NCI-H82 treated with DMSO at 0.1 percent for 48 hours (cell line): ENCODE measurements at regions not wholly inside any gene's neighbourhood (a gene's known extent, or its start where the extent isn't known, plus 50 kb on each side); places are given as distances from the start of the nearest gene placed in this dataset.
A peak's percentile ranks its signal among the peaks of the same experiment; 100 is the strongest.

Source experiments
- DNase-seq: peaks from one replicate; lab custom pipeline; 2025; ENCODE audit not compliant: unreplicated experiment; lab: John Stamatoyannopoulos, UW

DNA sequence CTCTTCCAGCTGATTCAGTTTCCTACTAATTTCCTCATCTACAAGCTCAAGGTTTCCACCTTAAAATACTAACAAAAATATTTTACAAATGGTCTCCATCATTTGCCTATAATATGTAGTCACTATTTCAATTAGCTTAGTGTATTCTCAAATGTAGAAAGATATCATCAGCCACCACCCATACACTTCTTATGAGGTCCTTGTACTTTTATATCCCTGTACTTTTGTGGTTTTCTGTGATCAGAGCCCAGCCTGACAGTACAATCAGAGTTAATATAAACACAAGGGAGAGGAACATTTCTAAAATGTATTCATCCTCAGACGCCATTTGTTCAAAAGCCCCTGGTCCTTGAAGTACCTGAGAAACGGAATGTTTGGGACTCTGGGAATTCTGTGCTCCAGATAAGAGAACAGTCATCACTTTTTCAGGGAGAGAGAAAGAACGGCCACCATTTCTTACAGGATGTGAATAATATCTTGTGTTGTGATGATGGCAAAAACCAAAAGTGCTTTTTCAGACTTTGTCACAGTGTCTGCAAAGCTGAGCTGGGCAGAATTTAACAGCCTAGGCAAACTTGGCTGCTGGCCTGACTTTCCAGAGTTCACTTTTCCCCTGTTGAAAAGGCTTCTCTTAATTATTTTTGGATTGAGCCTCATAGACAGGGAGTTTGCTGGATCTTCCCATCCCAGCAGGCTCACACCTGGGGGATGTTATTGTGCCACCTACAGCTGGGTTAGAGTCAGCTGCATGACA is 361.7 kb upstream of the ACVR2A start:
- no peak for DNase-seq

DNA sequence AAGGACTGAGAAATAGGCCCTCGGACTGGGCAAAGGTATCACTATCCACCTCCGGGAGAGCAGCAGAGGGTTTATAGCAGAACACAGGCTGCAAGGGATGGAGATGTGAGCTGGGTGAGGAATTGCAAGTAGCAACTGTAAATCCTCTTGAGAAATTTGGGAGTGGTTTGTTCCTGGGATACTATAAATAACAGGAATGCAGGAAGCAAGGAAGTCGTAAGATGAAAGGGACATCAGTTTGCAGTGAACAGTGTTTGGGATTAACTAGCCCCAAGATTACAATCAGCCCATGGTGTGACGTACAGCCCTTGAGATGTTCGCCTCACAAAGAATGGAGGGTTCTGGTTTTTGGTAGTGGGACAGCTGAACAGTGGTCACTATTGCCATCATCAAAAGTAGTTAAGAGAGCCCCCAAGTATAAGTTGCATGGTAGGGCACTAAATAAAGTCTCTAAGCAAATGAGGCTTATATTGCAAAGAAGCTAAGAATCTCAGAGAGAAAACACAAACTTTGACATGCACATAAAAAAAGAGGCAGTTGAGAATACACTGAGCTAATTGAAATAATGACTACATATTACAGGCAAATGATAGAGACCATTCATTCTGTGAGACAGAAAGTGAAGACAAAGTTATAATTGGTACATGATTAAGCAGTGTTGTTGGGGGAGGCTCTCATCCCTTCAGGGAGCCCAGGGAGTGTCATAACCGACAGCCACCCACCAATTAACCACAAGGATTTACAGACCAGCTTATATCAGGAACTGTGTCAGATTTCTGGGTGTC is 362.5 kb upstream of the ACVR2A start:
- no peak for DNase-seq

DNA sequence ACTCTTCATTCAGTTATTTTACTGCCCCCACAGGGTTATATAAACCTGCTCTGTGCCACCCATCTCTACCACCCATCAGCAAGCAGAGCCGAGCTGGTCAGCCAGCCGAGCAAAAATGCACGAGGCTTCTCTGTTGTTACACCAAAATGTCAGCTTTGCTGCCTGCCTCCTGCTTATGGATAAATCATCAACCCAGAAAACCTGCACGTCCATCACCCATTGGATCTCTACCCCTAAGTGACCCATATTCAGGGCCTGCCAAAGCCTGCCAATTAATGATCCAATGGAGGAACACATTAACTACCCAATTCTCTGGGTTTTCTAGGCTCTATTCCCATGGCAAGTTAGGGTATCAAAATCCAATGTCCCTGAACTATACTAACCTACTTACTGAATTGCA is 365.5 kb upstream of the ACVR2A start:
- no peak for DNase-seq

DNA sequence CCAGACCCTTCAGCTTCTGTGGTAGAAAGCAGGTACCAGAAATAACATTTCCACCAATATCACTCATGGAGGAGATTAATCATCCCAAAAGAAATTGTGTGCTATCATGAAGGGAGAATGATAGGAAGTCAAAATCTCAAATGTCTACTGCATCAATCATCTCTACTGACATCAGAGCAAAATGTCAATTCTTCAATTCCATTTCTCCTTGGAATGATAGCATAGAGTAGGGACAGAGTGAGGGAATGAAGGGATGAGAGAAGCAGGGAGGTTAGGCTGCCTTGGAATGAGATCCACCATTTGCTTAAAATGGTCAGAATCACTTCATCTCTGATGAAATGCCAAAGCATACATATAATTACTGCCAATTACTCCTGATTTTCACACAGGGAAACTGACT is 371.8 kb upstream of the ACVR2A start:
- no peak for DNase-seq

DNA sequence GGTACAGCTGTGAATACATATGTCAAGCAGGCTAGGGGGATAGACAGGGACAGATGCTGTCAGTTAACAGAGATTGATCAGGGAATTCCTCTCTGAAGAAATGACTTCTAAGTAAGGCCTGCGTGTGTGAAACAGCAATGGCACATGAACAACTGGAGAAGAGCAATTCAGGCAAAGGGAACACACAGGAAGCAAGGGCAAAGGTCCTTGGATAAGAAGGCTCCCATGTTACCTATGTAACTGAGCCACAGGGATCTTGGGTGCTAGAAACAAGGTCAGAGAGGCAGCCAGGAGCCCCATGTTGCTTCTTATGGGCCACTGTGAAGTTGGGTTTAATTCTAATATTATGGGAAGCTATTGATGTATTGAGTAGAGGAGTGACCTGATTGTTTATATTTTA is 373.7 kb upstream of the ACVR2A start:
- DNase-seq, result peak; percentile 67

DNA sequence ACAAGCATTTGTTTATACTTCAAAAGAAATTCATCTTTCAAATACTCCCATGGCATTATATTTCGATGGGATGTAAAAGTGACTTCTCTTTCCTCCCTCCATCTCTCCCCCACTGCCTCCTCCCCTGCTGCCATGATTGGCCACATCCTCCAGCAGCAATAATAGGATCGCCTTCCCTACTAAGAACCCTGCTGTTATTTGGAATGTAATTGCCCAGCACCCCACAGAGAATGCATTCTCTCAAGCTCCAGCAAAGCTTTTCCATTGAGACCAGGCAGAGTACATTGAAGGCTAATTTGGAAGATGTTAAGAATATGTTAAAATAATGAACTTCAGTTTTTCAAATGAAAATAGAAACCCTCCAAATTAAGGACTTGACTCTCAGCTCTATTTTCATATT is 375.4 kb upstream of the ACVR2A start:
- no peak for DNase-seq

DNA sequence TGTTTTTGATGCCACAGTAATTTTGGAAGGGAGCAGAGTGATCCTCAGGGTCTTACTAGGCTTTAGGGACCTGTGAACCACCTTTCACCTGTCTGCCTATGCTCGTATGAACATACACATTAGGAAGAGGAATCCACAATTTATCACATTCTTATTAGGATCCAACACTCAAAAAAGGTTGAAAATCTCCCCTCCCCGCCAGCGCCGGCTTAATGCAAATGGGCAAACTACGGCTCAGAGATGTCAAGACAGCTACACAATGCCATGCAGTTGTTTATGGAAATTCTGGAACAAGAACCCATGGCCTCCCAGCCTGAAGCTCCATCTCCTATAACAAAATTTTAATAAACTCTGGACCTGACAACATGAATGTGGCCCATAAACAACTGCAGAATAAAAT is 375.9 kb upstream of the ACVR2A start:
- no peak for DNase-seq

DNA sequence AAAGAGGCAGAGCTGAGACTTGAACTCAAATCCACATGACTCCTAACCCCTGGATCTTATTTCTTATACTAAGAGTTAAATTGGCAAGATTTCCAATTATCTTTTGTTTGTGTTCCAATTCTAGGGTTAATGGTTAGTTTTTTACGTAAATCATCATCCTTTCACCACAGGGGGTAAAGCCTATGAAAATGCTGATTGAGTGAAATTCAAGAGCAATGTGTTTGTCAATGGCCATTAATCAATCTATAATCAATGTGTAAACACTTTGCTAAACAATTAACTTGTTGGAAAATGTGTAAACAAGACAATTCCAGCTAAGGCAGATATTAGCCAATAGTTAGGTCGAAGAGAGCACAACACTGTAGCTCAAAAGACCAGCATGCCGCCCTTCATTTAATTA is 376.5 kb upstream of the ACVR2A start:
- DNase-seq, result no peak

DNA sequence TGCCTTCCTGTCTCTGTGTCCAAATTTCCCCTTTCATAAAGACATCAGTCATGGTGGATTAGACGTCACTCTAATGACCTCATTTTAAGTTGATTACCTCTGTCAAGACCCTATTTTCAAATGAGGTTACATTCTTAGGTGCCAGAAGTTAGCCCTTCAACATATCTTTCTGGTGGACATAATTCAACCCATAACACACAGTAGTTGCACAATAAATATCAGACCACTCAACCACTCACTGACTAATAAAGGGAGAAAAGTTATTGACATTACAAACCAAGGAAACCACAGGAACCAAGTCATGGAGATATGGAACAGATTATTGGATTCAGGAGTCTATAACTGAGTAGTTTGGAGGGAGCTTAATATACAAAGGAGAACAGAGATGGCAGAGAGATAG is 377.4 kb upstream of the ACVR2A start:
- DNase-seq, result no peak

DNA sequence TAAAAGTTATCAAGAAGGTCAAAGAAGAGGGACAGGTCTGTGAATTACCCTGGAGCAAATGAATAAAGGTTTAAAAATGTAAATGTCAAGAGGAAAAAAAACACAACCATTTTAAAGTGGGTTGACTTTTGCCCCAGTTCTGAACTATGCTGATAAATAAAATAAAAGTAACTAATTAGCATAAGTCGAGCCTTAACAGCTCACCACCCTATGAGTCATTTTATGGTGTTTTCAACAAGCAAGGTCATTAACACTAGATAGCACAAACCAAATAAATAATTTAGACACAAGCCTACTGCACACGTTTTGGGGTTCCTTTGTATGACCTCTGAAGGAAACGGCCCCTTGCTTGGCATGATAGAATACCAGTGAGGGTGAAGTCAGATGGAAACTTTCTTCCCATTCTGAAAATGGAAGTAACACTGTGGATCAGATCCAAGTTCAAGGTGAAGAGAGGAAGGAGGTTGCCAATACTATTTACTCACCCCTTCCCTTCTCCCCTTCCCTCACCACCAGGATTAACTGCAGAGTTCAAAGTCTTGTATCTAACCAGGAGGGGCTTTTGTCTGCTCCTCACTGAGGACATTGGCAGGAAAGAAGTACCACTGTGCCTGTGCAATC is 380.0 kb upstream of the ACVR2A start:
- DNase-seq, result no peak

DNA sequence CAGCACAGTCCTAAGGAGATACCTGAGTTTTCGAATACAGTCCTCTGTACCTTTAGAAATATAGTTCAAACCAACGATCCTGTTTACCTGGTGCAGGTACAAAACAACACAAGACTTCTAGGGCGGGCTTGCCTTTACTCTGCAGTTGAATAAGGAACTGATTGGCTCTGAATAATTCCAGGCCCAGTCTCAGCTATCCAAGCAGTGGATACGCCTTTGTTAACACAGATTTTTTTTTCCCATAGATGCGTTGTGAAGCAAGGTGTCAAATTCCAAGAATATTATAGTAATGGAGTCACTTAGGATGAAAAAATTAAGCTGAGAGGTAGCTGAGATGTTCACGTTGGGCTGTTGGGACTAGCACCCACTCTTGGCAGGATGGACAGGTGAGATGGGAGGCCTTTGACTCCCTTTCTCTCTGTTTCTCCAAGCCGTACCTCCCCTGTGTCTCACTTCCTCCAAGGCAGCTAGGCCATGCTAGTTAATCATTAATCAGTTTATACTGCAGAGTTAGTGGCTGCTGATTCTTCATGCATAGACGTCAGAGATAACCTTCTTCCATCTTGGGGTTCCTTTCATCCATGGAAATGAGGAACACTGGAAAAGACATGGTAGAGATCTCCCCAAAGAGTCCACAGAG is 380.8 kb upstream of the ACVR2A start:
- DNase-seq, result no peak

DNA sequence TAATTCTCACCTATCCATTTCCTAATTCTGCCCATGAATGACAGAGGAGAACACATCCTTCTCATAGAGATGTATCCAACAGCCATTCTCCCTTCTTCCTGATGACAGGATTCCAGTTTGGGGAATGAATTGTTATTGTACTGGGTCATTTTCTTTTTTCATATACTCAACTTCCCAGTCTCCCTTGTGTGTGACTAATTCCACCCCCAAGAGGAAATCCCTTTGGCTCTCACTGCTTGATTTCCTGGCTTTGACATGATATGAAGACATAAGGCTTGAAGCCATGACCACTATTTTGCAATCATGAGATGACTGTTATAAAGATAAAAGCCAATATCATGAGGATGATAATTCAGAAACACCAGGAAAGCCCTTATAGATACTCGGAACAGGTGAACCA is 384.7 kb upstream of the ACVR2A start:
- no peak for DNase-seq

DNA sequence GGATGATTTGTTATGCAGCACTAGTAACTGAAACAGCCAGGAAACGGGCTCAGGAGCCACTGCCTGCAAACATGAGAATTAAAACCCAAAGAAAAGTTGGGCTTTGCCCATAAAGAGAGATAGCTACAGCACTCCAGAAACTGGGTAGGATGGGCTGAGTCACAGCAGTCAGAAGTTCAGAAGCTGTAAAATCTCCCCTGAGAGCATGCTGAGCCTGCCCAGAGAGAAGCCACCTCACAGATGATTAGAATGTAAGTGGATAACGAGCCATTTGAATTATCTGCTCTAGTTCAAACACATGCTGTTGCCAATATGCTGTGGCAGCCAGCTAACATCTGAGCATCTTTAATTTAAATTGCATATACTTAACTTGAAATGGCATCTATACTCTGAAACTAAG is 388.1 kb upstream of the ACVR2A start:
- DNase-seq, result peak; percentile 77

DNA sequence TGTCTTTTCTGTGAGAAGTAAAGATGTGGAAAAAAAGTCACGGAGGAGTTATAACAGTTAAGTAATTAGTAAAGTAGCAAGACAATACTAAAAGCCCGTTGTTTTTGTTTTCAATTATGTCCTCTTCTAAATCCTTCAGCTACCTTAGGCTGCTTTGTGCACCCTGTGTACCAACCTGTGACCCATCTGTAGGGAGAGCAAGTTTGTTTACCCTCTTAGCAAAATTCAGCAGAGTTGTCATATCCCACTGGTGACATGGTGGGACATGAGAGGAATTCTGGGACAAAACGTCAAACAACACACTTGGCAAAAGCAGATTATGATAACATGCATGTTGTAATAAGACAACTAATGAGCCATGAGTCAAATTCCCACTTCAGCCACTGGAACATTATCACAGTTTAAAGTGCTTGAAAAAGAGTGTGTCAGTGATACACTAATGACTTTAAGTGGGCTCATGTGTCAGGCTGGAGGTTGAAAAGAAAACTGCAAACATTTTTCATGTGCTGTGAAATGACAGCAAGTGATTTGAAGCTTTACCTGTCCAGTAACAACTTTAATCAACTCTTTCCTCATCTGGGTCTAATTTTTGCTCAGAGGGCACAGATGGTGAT is 392.8 kb upstream of the ACVR2A start:
- no peak for DNase-seq

DNA sequence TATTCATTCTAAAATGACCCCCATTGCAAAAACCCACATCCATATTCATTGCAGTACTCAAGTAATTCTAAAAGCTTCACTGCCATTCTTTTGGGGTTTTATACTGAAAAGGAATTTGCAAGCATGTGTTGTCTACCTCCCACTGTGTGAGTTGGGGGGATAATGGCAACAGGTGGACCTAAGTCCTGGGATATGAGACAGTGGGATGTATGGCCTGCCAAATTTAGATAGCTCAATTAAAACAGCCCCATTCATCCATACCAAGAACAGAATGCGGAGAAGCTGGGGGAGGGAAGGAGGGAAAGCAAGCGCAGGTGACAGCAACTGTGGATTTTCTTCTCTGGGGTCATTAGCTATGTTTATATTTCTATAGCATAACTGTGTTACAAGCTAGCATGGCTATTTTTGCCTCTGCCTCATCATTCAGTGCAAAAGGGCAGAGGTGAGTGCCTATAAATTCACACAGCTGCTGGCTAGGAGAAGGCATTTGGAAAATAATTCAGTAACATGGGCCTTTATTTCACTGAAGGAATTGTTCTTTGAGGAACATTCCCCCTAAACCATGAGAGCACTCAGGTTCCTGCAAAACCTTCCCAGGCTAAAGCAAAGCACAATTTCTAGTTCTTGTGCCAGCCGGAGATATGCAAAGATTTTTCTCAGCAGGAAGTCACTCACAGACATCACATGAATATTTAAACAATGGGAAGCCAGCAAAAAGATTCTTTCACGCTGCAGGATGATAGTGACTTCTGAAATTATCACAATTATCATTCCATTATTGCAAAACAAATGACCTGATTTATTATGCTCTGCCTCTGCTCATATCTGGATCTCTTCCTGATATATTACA is 393.9 kb upstream of the ACVR2A start:
- DNase-seq, result no peak

DNA sequence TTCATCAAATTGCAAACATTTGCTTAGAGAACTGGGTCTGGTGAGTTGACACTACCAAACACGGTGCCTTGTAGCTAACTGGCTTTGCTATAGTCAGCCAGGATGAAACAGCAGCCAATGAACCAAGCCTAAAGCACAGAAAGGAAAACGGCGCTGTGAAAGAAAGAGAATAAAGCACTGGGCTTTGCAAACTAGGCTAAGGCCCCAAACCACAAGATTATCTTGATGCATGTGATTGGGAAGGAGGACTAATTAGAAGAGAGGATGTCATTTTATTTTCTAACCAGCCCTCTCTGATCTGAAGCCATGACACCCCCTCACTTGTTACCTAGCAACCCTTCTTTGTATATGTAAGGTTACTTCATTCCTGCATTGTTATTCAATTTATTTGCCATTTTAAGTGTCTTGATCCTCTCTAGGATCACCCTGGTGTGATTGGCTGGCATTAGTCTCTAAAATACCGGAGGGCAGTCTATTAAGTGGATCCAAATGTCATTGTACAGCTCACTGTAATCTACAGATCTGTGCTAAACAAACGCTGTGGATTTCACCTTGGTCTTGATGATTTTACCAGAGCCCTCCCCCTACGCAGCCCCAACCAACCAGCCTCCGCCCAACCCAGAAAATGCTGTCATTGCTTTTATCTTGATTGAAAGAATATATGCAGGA is 395.4 kb upstream of the ACVR2A start:
- DNase-seq, result peak; percentile 39

DNA sequence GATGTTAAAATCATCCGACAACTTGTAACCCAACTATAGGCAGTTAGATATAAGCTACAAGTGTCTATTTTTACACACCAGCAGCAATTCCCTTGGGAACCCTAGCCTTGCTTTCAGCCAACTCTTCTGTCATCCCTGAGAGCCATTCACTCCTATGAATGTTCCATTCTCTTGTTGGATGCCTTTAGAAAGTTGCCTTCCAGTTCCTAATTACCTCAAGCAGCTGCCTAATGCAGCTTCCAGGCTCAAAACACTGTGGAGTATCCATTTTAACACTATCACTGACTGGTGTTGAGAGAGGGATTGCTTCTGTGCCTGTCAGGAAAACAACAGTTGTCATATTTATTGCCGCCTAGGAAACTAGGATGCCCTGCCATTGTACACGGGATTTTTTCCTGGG is 402.0 kb upstream of the ACVR2A start:
- DNase-seq, result no peak

DNA sequence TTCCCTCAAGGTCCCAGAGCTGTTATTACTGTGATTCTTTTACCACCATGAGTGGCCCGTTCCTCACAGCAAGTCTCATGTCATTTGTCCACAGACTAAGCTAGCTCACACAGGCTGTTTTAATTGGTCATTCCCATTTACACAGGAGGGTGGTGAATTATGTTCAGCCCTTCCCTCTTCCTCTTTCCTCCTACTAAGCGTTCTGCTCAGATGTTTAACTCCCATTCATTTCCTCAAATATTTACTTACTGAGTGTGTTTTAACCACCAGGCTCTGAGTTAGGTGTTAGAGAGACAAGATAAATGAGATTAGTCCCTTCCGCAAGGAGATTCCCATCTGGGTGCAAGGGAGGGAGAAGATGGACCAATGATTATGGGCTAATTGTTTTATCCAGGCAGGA is 403.6 kb upstream of the ACVR2A start:
- no peak for DNase-seq

DNA sequence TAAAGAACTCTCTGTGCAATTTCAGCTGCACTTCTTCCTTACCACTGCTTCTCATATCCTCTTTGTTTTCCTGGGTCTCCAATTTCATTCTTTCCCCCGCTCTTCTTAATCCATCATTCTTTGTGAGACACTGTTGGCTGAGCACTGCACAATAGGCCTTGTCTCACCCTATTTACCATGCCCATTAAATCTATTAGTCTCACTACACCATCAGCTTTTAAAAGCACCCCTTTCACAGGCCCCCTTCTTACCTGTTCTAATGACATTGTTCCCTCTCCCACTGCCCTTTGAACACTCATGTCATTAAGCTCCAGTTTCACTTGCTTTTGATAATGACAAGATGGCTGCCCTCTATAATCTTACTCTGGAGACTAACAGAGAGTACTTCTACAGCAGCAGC is 404.1 kb upstream of the ACVR2A start:
- no peak for DNase-seq

DNA sequence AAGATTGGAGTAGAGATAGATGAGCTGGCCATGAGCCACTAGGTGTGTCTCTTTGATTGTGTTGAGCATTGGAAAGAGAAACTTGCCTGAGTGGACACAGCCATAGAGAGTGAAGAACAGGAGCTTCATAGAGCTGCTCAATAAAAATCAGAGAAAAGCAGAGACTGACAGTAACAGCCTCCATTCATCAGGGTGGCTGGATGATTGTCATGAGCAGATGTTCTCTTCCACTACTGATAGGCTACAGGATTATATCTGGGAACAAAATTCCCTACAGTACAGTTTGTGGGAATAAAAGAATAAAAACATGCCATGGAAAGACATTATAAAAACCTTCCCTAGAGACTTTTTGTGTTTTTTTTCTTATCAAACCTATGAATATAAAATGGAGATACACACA is 404.8 kb upstream of the ACVR2A start:
- DNase-seq, result no peak
